MM.1S (cell line): ENCODE measurements at regions not wholly inside any gene's neighbourhood (a gene's known extent, or its start where the extent isn't known, plus 50 kb on each side); places are given as distances from the start of the nearest gene placed in this dataset.

Experiments used
- DNase-seq: peaks from one replicate; pipeline ENCODE4 v3.0.0-alpha.2; 2015
- H2AFZ ChIP-seq: fragments of 300-600 bp; sonication (generic); 2 replicates; pipeline ENCODE4 v1.6.0; 2016; ENCODE audit warnings: antibody characterized with exemption, low read length
- H3F3A ChIP-seq: fragments of 300-600 bp; sonication (generic); 2 replicates; pipeline ENCODE4 v1.6.1; 2016; ENCODE audit warnings: mild to moderate bottlenecking, antibody characterized with exemption, low read length, moderate library complexity, mixed read lengths; ENCODE audit not compliant: insufficient read depth
- H3K27ac ChIP-seq: fragments of 300-600 bp; sonication (generic); 2 replicates; pipeline ENCODE4 v1.5.1; 2016; ENCODE audit warnings: mild to moderate bottlenecking, low read length
- H3K27me3 ChIP-seq: fragments of 300-600 bp; sonication (generic); replicated peaks from 2 replicates; pipeline ENCODE4 v1.6.0; 2016; ENCODE audit warnings: low read length; ENCODE audit not compliant: insufficient read depth
- H3K36me3 ChIP-seq: fragments of 300-600 bp; sonication (generic); replicated peaks from 2 replicates; pipeline ENCODE4 v1.6.1; 2016; ENCODE audit warnings: mild to moderate bottlenecking, low read length, mixed read lengths; ENCODE audit not compliant: insufficient read depth
- H3K4me1 ChIP-seq: fragments of 300-600 bp; sonication (generic); 2 replicates; pipeline ENCODE4 v1.6.1; 2016; ENCODE audit warnings: low read length, mixed read lengths
- H3K4me2 ChIP-seq: fragments of 300-600 bp; sonication (generic); 2 replicates; pipeline ENCODE4 v1.6.0; 2016; ENCODE audit warnings: low read depth, low read length
- H3K4me3 ChIP-seq: fragments of 300-600 bp; sonication (generic); 2 replicates; pipeline ENCODE4 v1.5.1; 2016; ENCODE audit warnings: low read length, mixed read lengths
- H3K79me2 ChIP-seq: fragments of 300-600 bp; sonication (generic); 2 replicates; pipeline ENCODE4 v1.6.1; 2016; ENCODE audit warnings: mixed run types, low read length, mixed read lengths
- H3K9ac ChIP-seq: fragments of 300-600 bp; sonication (generic); 2 replicates; pipeline ENCODE4 v1.6.1; 2016; ENCODE audit warnings: low read length, mixed read lengths
- H3K9me2 ChIP-seq: fragments of 300-600 bp; sonication (generic); replicated peaks from 2 replicates; pipeline ENCODE4 v1.6.1; 2016; ENCODE audit warnings: mild to moderate bottlenecking, low read length, mixed read lengths; ENCODE audit not compliant: insufficient read depth
- H3K9me3 ChIP-seq: fragments of 300-600 bp; sonication (generic); replicated peaks from 2 replicates; pipeline ENCODE4 v1.6.1; 2016; ENCODE audit warnings: mild to moderate bottlenecking, low read length, mixed read lengths; ENCODE audit not compliant: insufficient read depth
- H4K20me1 ChIP-seq: fragments of 300-600 bp; sonication (generic); 2 replicates; pipeline ENCODE4 v1.6.1; 2016; ENCODE audit warnings: mild to moderate bottlenecking, low read length, moderate library complexity, mixed read lengths; ENCODE audit not compliant: insufficient read depth
- EZH2 ChIP-seq: fragments of 300-600 bp; sonication (generic); optimal IDR thresholded peaks from 2 replicates; pipeline ENCODE3; 2017; ENCODE audit warnings: low read depth, mild to moderate bottlenecking, antibody characterized with exemption, low read length, mixed read lengths
- EZH2phosphoT487 ChIP-seq: fragments of 300-600 bp; sonication (generic); IDR thresholded peaks from 2 replicates; pipeline ENCODE4 v1.6.1; 2018; ENCODE audit warnings: antibody characterized with exemption, low read length
- TF ChIP-seq, protein P1 (sequence below): fragments of 300-600 bp; sonication (generic); IDR thresholded peaks from 2 replicates; pipeline ENCODE4 v1.5.1; 2016; ENCODE audit warnings: antibody characterized with exemption, low read length, mixed read lengths

DNA sequence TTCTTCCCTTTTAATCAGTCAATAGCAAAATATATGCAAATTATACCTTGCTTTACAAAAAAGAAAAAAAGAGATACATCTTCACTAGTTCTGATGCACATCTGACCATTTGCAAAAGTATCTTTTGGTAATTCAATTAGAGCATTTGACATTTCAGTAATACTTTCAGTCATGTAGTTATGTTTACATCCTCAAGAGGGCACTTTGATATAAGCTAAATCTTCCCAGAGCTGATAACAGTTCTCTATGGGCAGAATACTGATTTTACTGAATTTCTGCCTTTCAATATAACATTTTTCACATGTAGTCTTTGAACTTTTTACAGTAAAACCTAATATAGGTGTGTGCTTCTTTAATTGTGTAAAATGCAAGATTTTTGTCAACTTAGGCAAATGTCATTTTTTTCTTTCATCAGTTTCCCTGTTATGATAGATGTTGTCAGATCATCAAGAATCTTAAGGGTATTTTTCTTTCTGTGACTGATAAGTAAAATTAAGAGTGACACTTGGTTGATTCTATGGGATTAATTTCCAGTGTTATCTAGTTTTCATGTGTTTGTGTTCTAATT is 703.5 kb upstream of the SEMA3D start:
- Histone ChIP-seq H3K9ac (no peak overlapping the region), H3K4me2 (no peak overlapping the region), H3K27me3 (no peaks in the 10 kb centered on the region), H3K9me2 (no peaks in the 10 kb centered on the region), H3K4me1 (no peaks in the 10 kb centered on the region), H3K36me3 (no peaks in the 10 kb centered on the region), H3K27ac (no peak overlapping the region), H3K79me2 (no peaks in the 10 kb centered on the region), H2AFZ (no peak overlapping the region), H3K4me3 (no peak overlapping the region), H3F3A (no peaks in the 10 kb centered on the region), H3K9me3 (no peaks in the 10 kb centered on the region), H4K20me1 (no peaks in the 10 kb centered on the region)
- peak; percentile 39 for DNase-seq
- TF ChIP-seq EZH2phosphoT487 (no peak), EZH2 (no peak)
- TF ChIP-seq, protein P1, sequence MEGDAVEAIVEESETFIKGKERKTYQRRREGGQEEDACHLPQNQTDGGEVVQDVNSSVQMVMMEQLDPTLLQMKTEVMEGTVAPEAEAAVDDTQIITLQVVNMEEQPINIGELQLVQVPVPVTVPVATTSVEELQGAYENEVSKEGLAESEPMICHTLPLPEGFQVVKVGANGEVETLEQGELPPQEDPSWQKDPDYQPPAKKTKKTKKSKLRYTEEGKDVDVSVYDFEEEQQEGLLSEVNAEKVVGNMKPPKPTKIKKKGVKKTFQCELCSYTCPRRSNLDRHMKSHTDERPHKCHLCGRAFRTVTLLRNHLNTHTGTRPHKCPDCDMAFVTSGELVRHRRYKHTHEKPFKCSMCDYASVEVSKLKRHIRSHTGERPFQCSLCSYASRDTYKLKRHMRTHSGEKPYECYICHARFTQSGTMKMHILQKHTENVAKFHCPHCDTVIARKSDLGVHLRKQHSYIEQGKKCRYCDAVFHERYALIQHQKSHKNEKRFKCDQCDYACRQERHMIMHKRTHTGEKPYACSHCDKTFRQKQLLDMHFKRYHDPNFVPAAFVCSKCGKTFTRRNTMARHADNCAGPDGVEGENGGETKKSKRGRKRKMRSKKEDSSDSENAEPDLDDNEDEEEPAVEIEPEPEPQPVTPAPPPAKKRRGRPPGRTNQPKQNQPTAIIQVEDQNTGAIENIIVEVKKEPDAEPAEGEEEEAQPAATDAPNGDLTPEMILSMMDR = peak; percentile 60

DNA sequence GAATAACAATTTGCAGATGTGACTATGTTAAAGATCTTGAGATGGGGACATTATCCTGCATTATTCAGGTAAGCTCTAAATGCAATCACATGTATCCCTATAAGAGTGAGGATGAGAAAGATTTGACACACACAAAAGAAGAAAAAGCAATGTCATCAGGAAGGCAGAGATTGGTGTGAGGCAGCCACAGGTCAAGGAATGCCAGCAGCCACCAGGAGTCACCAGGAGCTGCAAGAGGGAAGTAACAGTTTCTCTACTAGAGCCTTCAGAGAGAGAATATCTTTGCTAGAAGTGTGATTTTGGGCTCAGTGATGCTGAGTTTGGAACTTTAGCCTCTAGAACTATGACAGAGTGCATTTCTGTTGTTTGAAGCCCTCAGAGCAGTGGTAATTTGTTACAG is 700.3 kb upstream of the SEMA3D start:
- Histone ChIP-seq H3K27ac (no peak overlapping the region), H3K4me1 (no peaks in the 10 kb centered on the region), H3K27me3 (no peaks in the 10 kb centered on the region), H3K9ac (no peak overlapping the region), H3K36me3 (no peaks in the 10 kb centered on the region), H3K9me3 (no peaks in the 10 kb centered on the region), H3K4me2 (no peak overlapping the region), H2AFZ (no peak overlapping the region), H4K20me1 (no peaks in the 10 kb centered on the region), H3K4me3 (no peak overlapping the region), H3F3A (no peaks in the 10 kb centered on the region), H3K79me2 (no peaks in the 10 kb centered on the region), H3K9me2 (no peaks in the 10 kb centered on the region)
- TF ChIP-seq EZH2 (no peak), EZH2phosphoT487 (no peak)
- TF ChIP-seq, protein P1 = no peak
- no peak for DNase-seq

DNA sequence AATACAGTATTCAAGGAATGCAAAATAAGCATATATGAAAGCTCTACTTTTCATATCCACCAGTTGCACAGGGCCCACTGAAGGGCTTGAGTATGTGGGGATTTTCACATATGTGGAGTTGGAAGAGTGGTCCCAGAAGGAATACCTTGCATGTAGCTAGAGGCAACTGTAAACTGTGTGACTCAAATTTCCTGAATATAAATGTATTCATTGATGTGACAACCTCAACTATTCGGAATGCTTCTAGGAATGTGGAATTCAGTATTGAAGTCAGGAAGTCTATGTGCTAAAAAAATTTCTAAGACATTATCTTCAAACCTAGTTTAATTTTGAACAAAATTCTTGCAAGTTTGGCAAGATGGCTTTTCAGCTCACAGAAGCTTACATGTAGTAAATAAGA is 695.5 kb upstream of the SEMA3D start:
- TF ChIP-seq, protein P1 = no peak
- TF ChIP-seq EZH2 = no peak
- TF ChIP-seq EZH2phosphoT487 = no peak
- H3K4me1 ChIP-seq = no peaks in the 10 kb centered on the region
- no peaks in the 10 kb centered on the region for H3F3A ChIP-seq
- H3K4me3 ChIP-seq = no peak overlapping the region
- no peak overlapping the region for H3K27ac ChIP-seq
- no peaks in the 10 kb centered on the region for H3K27me3 ChIP-seq
- H2AFZ ChIP-seq = no peak overlapping the region
- H3K9me2 ChIP-seq = no peaks in the 10 kb centered on the region
- H3K9ac ChIP-seq = no peak overlapping the region
- H3K79me2 ChIP-seq = no peaks in the 10 kb centered on the region
- H3K4me2 ChIP-seq = no peak overlapping the region
- no peak for DNase-seq
- no peaks in the 10 kb centered on the region for H3K36me3 ChIP-seq
- no peaks in the 10 kb centered on the region for H3K9me3 ChIP-seq
- no peaks in the 10 kb centered on the region for H4K20me1 ChIP-seq
